ENCODE measurements at regions not wholly inside any gene's neighbourhood (a gene's known extent, or its start where the extent isn't known, plus 50 kb on each side); places are given as distances from the start of the nearest gene placed in this dataset.
A peak's percentile ranks its signal among the peaks of the same experiment; 100 is the strongest.

- no peak for TF ChIP-seq ZBTB33 (CRISPR knock-in tag; IDR thresholded peaks at IDR 0.05)
- TF ChIP-seq POLR2AphosphoS2 (IDR thresholded peaks at IDR 0.05; ENCODE audit: low read length), result no peak
Measured at GRCh38 chr2:2662847-2663356, 331.8 kb upstream of the MYT1L start (continued).

DNA sequence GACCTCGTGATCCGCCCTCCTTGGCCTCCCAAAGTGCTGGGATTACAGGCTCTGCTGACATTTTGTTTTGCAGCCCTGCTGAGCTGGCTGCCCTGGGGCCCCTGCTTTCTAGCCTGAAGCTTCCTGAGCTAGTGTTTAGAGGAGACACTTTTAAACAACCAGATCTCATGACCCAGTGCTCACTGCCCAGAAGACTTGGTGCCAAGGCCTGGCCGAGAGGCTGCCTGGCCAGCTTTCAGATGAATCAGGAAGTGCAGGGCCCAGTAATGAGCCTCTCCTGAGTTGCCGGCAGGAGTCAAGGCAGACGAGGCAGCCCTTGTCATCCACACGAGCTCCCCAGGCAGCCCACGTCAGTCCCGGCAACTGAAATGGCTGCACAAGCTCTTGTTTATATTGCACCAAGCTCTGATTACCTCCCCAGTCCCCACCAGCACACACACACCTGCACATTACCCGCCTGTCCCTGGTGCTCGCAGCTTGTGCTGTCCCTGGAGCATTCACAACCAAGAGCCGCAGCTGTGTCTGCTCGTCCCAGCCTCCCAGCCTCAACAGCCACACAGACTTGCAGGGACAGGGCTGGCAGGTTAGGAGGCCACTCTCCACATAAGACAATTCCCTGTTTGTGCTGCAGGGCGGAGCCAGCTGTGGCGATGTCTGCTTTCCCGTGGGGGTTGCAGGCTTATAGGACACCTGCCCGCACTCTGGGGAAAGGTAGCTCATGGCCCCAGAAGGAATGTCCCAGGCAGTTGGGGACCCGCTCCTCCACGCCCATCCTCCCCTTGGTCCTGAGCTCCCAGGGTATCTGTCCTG, 331.2 kb upstream of the MYT1L start:
- intact Hi-C loops (cut with micrococcal nuclease), result no loop called here
- Histone ChIP-seq H3K9me3 (replicated peaks; ENCODE audit: control insufficient read depth, insufficient read depth, low read depth, low read length) (no peaks in the 10 kb centered on the region), H3K79me2 (ENCODE audit: control insufficient read depth, insufficient read depth, low read length) (no peaks in the 10 kb centered on the region), H4K20me1 (replicated peaks; ENCODE audit: control insufficient read depth, insufficient read depth, low read length) (no peaks in the 10 kb centered on the region), H3K9me1 (ENCODE audit: control insufficient read depth, insufficient read depth, low read length) (no peaks in the 10 kb centered on the region), H3K27ac (ENCODE audit: extremely low read depth, low read depth, low read length) (no peak overlapping the region), H3K27me3 (ENCODE audit: control insufficient read depth in 2 of 2, insufficient read depth in 2 of 2, low read length in 2 of 2) (peaks cover 16 to 50% of the 10 kb centered on the region in 2 experiments; a peak in 4 of 5 replicates), H3K4me2 (ENCODE audit: insufficient read depth, low read length) (no peak overlapping the region), H3K9ac (ENCODE audit: insufficient read depth in 1 of 2, low read depth in 2 of 2, low read length in 2 of 2) (no peak overlapping the region), H3K4me3 (no peak overlapping the region), H3K4me1 (replicated peaks in 1 of 2; ENCODE audit: control insufficient read depth in 2 of 2, insufficient read depth in 2 of 2, low read length in 2 of 2) (no peaks in the 10 kb centered on the region; a peak in 1 of 5 replicates), H3K36me3 (ENCODE audit: control insufficient read depth, insufficient read depth, low read length) (no peaks in the 10 kb centered on the region), H2AFZ (ENCODE audit: low read depth, low read length) (0 out of 2 replicates have a peak overlapping the region, but pooled peaks have one; percentile 32)
- ChIA-PET CTCF (ENCODE audit: low intra/inter-chr PET ratio) (no interaction called here), POLR2A (interaction anchor here (0.5 to 0.6 kb wide), 2 partner anchors 54 to 205 kb away, joined by 3 to 4 read pairs; no protein-coding TSS in a partner anchor)
- BruUV-seq (replicated peaks), result no TSS peak
- FAIRE-seq (no peak), ATAC-seq (no peak; the same call in 2 of the 3 replicates), DNase-seq (ENCODE audit: extremely low read depth in 1 of 4, low spot score in 3 of 4) (no peak)
- in situ Hi-C loops (cut with MboI), result no loop called here
- 5% methylated on average over 18 of the region's 18 CpGs for WGBS (ENCODE audit: insufficient coverage, low coverage, missing lambda C conversion rate)
- TF ChIP-seq, protein P1, sequence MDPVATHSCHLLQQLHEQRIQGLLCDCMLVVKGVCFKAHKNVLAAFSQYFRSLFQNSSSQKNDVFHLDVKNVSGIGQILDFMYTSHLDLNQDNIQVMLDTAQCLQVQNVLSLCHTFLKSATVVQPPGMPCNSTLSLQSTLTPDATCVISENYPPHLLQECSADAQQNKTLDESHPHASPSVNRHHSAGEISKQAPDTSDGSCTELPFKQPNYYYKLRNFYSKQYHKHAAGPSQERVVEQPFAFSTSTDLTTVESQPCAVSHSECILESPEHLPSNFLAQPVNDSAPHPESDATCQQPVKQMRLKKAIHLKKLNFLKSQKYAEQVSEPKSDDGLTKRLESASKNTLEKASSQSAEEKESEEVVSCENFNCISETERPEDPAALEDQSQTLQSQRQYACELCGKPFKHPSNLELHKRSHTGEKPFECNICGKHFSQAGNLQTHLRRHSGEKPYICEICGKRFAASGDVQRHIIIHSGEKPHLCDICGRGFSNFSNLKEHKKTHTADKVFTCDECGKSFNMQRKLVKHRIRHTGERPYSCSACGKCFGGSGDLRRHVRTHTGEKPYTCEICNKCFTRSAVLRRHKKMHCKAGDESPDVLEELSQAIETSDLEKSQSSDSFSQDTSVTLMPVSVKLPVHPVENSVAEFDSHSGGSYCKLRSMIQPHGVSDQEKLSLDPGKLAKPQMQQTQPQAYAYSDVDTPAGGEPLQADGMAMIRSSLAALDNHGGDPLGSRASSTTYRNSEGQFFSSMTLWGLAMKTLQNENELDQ (CRISPR knock-in tag; IDR thresholded peaks at IDR 0.05; ENCODE audit: borderline replicate concordance), result no peak
- no peak for TF ChIP-seq AFF4 (CRISPR knock-in tag; IDR thresholded peaks at IDR 0.05)
- TF ChIP-seq BACH1 (tag; IDR thresholded peaks at IDR 0.05), result no peak
- TF ChIP-seq, protein P2, sequence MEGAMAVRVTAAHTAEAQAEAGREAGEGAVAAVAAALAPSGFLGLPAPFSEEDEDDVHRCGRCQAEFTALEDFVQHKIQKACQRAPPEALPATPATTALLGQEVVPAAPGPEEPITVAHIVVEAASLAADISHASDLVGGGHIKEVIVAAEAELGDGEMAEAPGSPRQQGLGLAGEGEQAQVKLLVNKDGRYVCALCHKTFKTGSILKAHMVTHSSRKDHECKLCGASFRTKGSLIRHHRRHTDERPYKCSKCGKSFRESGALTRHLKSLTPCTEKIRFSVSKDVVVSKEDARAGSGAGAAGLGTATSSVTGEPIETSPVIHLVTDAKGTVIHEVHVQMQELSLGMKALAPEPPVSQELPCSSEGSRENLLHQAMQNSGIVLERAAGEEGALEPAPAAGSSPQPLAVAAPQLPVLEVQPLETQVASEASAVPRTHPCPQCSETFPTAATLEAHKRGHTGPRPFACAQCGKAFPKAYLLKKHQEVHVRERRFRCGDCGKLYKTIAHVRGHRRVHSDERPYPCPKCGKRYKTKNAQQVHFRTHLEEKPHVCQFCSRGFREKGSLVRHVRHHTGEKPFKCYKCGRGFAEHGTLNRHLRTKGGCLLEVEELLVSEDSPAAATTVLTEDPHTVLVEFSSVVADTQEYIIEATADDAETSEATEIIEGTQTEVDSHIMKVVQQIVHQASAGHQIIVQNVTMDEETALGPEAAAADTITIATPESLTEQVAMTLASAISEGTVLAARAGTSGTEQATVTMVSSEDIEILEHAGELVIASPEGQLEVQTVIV (CRISPR knock-in tag; IDR thresholded peaks at IDR 0.05; ENCODE audit: borderline replicate concordance), result no peak
- TF ChIP-seq PTBP1 (IDR thresholded peaks at IDR 0.05; ENCODE audit: low read depth, low read length), result no peak

All from K562 (cell line).